Fibroblast of villous mesenchyme (primary cell): ENCODE measurements at regions not wholly inside any gene's neighbourhood (a gene's known extent, or its start where the extent isn't known, plus 50 kb on each side); places are given as distances from the start of the nearest gene placed in this dataset.
"Not testable (repeated sequence)": the region's sequence is repeated elsewhere in the genome, so short reads cannot be mapped to it uniquely, and the experiment has no call there.

Experiments
- DNase-seq: peaks from one replicate; pipeline ENCODE4 v3.0.0-alpha.2; 2010; ENCODE audit warnings: low read depth
- H3K4me3 ChIP-seq: 2 replicates; pipeline ENCODE4 v1.5.1; 2011; ENCODE audit warnings: low read depth, mild to moderate bottlenecking, low read length
- TF ChIP-seq, protein P1 (sequence below): IDR thresholded peaks from 2 replicates; pipeline ENCODE4 v1.5.1; 2012; ENCODE audit warnings: low read depth, mild to moderate bottlenecking, low read length; ENCODE audit not compliant: insufficient read depth

DNA sequence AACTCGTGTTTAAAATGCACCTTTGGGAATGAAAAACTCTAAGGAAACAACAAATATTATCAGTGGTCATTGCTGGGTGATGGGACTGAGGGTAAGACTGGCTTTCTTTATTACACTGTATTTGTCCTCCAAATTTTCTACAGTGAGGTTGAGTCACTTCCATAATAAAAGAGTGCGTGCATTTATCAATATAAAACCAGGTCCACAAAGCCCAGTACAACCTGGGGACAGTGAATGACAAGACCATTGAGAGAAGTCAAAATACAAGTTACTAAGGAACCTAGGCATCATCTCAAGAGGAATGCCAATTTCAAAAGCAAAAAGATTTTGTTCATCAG, 76.4 kb downstream of the MAGED4 start:
- H3K4me3 ChIP-seq, result peak overlapping the region; percentile 74

DNA sequence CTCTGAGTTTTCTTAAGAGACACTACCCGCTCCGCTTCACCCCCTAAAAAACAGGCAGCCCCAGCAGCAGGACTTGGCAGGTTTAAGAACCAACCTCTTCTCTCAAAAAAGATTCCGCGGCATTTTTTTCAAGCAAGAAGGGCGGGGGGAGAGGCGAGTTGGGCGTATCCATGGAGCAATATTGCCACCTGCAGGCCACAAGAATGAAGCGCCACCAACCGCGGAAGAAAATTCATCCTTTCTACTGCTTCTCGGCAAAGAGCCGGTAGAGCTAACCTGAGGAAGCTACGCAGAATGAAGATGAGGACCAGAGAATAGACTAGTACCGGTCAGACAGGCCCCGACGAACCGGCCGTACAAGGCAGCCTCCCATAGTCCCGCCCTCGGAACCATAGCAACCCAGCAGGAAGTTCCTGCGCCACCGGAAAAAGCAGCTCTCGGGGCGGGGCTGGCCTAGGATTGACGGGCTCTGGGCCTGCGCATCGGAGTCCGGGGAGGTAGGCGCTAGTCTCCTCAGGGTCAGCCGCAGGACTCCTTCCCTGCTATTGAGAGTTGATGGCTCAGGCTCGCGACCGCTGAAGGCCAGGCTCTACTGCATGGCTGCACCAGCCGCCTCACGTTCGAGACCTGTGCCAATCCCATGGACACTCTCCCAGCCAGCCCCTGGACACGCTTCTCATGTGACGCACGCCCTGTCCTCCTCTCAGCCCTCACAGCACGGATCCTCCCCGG, 76.9 kb downstream of the MAGED4 start:
- peak overlapping the region; percentile 74 for H3K4me3 ChIP-seq
- peak; percentile 88 for DNase-seq
- TF ChIP-seq, protein P1, sequence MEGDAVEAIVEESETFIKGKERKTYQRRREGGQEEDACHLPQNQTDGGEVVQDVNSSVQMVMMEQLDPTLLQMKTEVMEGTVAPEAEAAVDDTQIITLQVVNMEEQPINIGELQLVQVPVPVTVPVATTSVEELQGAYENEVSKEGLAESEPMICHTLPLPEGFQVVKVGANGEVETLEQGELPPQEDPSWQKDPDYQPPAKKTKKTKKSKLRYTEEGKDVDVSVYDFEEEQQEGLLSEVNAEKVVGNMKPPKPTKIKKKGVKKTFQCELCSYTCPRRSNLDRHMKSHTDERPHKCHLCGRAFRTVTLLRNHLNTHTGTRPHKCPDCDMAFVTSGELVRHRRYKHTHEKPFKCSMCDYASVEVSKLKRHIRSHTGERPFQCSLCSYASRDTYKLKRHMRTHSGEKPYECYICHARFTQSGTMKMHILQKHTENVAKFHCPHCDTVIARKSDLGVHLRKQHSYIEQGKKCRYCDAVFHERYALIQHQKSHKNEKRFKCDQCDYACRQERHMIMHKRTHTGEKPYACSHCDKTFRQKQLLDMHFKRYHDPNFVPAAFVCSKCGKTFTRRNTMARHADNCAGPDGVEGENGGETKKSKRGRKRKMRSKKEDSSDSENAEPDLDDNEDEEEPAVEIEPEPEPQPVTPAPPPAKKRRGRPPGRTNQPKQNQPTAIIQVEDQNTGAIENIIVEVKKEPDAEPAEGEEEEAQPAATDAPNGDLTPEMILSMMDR, result peak; percentile 82

More for the DNA sequence above, 76.4 kb downstream of the MAGED4 start:
- DNase-seq, result no peak
- TF ChIP-seq, protein P1, result no peak

DNA sequence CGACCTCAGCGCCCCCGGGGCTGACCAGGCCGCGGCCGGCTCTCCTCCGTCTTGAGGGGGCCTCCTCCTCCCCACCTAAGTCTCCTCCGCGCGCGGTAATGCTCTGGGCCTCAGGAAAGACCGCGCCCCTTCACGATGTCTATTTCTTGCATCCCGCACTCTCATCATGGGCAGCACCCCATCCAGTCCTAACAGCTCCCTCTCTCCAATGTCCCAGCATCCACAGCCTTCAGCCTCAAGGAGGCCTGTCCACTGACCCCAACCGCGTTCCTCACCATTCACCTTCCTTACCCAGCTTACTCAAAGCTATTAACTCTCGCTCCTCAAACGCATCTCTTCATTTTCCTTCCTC, 77.5 kb downstream of the MAGED4 start:
- no peak for DNase-seq
- peak overlapping the region; percentile 74 for H3K4me3 ChIP-seq
- TF ChIP-seq, protein P1, result no peak

GRCh38 chrX:52263417-52263816, 78.7 kb downstream of the MAGED4 start:
- no peak overlapping the region for H3K4me3 ChIP-seq
- no peak for DNase-seq
- TF ChIP-seq, protein P1, result no peak

DNA sequence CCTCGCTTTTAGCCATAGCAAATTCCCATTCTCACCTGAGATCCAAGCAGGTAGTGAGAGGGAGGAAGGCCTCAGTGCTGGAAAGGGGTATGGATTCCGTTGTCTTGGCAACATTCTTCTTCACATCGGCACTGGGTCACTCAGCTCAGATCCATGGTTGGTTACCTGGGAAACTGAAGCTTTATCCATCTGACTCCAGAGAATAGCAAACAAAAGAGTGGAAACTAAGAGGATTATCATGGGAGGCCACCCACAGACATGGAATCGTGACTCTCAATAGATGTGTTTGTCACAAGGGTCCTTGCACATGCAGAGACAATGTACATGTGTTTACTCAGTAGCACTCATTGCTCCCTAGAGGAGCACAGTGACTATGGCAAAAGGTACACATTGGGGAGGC, 81.0 kb downstream of the MAGED4 start:
- no peak for DNase-seq
- TF ChIP-seq, protein P1, result no peak
- H3K4me3 ChIP-seq, result no peak overlapping the region

DNA sequence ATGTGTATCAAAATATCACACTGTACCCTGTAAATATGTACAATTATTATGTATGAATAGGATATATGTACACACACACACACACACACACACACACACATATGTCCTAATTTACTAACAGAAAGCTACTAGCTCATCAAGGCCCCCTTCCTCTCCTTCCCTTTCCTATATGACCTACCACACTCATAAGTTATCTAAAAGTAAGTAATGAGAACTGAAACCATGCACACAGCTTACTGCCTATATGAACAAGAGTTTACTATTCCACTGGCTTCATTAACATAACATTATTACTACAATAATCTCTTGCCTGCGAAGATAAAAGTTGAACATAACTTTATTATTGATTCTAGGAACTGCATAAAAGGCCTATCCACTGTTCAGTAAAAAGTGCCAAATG, 83.8 kb downstream of the MAGED4 start:
- not testable (repeated sequence) for DNase-seq, H3K4me3 ChIP-seq

DNA sequence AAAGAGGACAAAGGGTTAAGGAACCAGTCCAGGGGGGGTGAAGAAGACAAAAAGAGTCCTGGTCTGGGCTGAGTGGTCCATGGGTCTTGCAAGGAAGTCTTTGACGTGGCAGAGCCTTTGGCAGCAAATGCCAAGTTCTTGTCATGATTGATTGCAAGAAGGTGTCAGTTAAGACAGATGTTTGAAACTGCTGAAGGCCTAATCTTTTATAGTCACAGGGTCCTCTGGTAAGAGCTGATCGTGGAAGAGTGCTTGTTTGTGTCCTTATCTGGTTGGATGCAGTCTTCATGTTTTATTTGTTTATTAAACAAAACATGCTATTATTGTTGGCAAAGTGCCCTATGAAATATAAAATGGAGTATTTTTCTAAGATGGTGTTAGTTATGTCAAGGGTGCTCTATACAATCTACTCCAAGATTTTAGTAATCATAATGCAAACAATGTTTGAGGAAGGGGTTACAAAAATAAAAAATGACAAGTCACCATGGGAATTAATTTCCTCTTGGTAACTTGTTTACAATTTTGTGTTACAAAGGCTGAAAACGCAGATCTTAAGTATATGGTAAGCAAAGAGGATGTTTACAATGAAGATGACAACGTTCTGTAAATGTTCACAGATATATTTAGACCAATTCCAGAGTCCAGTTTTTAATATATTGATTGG, 85.9 kb downstream of the MAGED4 start:
- no peak for DNase-seq
- TF ChIP-seq, protein P1, result no peak
- H3K4me3 ChIP-seq, result no peak overlapping the region
